ENCODE measurements at regions not wholly inside any gene's neighbourhood (a gene's known extent, or its start where the extent isn't known, plus 50 kb on each side); places are given as distances from the start of the nearest gene placed in this dataset.

DNA sequence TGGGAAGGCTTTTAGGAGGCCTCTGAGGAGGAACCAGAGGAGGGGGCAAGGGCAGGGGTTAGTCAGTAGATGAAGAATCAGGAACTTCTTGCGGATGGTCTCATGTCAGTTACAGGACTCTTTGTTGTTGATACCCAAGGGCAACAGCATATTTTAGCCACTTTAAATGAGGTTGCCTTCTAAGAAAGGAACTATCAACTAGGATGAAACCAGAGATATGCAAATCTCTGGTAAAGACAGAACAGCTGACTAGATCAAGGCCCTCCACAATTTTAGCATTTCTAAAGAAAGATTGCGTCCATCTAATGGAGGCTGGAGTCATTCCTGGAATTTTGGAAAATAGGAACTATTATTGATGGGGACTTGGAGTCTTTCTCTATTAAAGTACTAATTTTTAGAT, 57.7 kb upstream of the KLF4 start:
- Histone ChIP-seq H3K27me3 (ENCODE audit: control insufficient read depth in 1 of 2, insufficient read depth in 2 of 2, low read length in 2 of 2) (peaks cover 0 to 15% of the 10 kb centered on the region in 2 experiments; a peak in 1 of 5 replicates), H3K4me3 (replicated peaks in 1 of 3; ENCODE audit: insufficient read depth in 1 of 3, low read depth in 2 of 3, low read length in 3 of 3) (no peak overlapping the region), H3K27ac (ENCODE audit: extremely low read length, insufficient read depth, low read length) (no peak overlapping the region), H3K9ac (ENCODE audit: insufficient read depth, low read depth, low read length) (no peak overlapping the region), H3K4me1 (ENCODE audit: insufficient read depth, low read length) (peaks cover 40% of the 10 kb centered on the region), H3K79me2 (ENCODE audit: insufficient read depth, low read length) (no peaks in the 10 kb centered on the region), H2AFZ (ENCODE audit: low read length) (no peak overlapping the region), H3K4me2 (ENCODE audit: low read depth, low read length) (no peak overlapping the region), H3K9me3 (ENCODE audit: low read length) (no peaks in the 10 kb centered on the region), H4K20me1 (ENCODE audit: insufficient read depth, low read length) (no peaks in the 10 kb centered on the region), H3K36me3 (replicated peaks in 1 of 2; ENCODE audit: control insufficient read depth in 1 of 2, insufficient read depth in 2 of 2, low read length in 2 of 2) (no peaks in the 10 kb centered on the region)
- no TSS peak for BruUV-seq (replicated peaks)
- 56% methylated on average over 2 of the region's 2 CpGs for WGBS (ENCODE audit: low lambda C conversion rate)
- ChIA-PET CTCF (ENCODE audit: low intra/inter-chr PET ratio, low total read pairs) (no interaction called here), POLR2A (interaction anchor here (1.1 to 1.3 kb wide), 2 partner anchors 57 to 204 kb away, joined by 3 read pairs; partner anchors contain the start of gene KLF4)
- FAIRE-seq, result no peak
- intact Hi-C loops (cut with micrococcal nuclease; ENCODE audit: unreplicated experiment) (no loop called here), in situ Hi-C loops (cut with HindIII; ENCODE audit: extremely low pct_ligation_motif_present, low pct_unique_long_range_greater_than_20kb) (no loop called here)
- peak; percentile 47; the same call in 2 of the 3 replicates for ATAC-seq
- DNase-seq (ENCODE audit: low spot score), result no peak
- no peak for TF ChIP-seq ZNF274 (CRISPR knock-in tag; IDR thresholded peaks at IDR 0.05)
- TF ChIP-seq NR3C1 (CRISPR knock-in tag; IDR thresholded peaks at IDR 0.05), result no peak
- no peak for TF ChIP-seq ZNF460 (CRISPR knock-in tag; IDR thresholded peaks at IDR 0.05; ENCODE audit: borderline replicate concordance)
- TF ChIP-seq HES4 (CRISPR knock-in tag; IDR thresholded peaks at IDR 0.05; ENCODE audit: borderline replicate concordance), result no peak
- no peak for TF ChIP-seq ZNF672 (CRISPR knock-in tag; IDR thresholded peaks at IDR 0.05)
- no peak for TF ChIP-seq KLF6 (CRISPR knock-in tag; IDR thresholded peaks at IDR 0.05)
- TF ChIP-seq, protein P1, sequence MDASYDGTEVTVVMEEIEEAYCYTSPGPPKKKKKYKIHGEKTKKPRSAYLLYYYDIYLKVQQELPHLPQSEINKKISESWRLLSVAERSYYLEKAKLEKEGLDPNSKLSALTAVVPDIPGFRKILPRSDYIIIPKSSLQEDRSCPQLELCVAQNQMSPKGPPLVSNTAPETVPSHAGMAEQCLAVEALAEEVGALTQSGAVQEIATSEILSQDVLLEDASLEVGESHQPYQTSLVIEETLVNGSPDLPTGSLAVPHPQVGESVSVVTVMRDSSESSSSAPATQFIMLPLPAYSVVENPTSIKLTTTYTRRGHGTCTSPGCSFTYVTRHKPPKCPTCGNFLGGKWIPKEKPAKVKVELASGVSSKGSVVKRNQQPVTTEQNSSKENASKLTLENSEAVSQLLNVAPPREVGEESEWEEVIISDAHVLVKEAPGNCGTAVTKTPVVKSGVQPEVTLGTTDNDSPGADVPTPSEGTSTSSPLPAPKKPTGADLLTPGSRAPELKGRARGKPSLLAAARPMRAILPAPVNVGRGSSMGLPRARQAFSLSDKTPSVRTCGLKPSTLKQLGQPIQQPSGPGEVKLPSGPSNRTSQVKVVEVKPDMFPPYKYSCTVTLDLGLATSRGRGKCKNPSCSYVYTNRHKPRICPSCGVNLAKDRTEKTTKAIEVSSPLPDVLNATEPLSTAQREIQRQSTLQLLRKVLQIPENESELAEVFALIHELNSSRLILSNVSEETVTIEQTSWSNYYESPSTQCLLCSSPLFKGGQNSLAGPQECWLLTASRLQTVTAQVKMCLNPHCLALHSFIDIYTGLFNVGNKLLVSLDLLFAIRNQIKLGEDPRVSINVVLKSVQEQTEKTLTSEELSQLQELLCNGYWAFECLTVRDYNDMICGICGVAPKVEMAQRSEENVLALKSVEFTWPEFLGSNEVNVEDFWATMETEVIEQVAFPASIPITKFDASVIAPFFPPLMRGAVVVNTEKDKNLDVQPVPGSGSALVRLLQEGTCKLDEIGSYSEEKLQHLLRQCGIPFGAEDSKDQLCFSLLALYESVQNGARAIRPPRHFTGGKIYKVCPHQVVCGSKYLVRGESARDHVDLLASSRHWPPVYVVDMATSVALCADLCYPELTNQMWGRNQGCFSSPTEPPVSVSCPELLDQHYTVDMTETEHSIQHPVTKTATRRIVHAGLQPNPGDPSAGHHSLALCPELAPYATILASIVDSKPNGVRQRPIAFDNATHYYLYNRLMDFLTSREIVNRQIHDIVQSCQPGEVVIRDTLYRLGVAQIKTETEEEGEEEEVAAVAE (CRISPR knock-in tag; IDR thresholded peaks at IDR 0.05; ENCODE audit: borderline replicate concordance), result no peak
- TF ChIP-seq ZBTB20 (CRISPR knock-in tag; IDR thresholded peaks at IDR 0.05; ENCODE audit: borderline replicate concordance, low read depth), result no peak
- no peak for TF ChIP-seq ZFP90 (CRISPR knock-in tag; IDR thresholded peaks at IDR 0.05; ENCODE audit: borderline replicate concordance)
- TF ChIP-seq FOXJ3 (CRISPR knock-in tag; IDR thresholded peaks at IDR 0.05; ENCODE audit: borderline replicate concordance), result no peak
- no peak for TF ChIP-seq PITX1 (CRISPR knock-in tag; IDR thresholded peaks at IDR 0.05)
- TF ChIP-seq ZNF816 (CRISPR knock-in tag; IDR thresholded peaks at IDR 0.05; ENCODE audit: borderline replicate concordance), result no peak
- TF ChIP-seq, protein P2, sequence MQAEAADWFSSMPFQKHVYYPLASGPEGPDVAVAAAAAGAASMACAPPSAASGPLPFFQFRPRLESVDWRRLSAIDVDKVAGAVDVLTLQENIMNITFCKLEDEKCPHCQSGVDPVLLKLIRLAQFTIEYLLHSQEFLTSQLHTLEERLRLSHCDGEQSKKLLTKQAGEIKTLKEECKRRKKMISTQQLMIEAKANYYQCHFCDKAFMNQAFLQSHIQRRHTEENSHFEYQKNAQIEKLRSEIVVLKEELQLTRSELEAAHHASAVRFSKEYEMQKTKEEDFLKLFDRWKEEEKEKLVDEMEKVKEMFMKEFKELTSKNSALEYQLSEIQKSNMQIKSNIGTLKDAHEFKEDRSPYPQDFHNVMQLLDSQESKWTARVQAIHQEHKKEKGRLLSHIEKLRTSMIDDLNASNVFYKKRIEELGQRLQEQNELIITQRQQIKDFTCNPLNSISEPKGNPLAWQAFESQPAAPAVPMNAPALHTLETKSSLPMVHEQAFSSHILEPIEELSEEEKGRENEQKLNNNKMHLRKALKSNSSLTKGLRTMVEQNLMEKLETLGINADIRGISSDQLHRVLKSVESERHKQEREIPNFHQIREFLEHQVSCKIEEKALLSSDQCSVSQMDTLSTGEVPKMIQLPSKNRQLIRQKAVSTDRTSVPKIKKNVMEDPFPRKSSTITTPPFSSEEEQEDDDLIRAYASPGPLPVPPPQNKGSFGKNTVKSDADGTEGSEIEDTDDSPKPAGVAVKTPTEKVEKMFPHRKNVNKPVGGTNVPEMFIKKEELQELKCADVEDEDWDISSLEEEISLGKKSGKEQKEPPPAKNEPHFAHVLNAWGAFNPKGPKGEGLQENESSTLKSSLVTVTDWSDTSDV (CRISPR knock-in tag; IDR thresholded peaks at IDR 0.05), result no peak
- TF ChIP-seq KDM5B (CRISPR knock-in tag; IDR thresholded peaks at IDR 0.05; ENCODE audit: borderline replicate concordance), result no peak
- no peak for TF ChIP-seq ZNF34 (CRISPR knock-in tag; IDR thresholded peaks at IDR 0.05; ENCODE audit: borderline replicate concordance)
- TF ChIP-seq, protein P3, sequence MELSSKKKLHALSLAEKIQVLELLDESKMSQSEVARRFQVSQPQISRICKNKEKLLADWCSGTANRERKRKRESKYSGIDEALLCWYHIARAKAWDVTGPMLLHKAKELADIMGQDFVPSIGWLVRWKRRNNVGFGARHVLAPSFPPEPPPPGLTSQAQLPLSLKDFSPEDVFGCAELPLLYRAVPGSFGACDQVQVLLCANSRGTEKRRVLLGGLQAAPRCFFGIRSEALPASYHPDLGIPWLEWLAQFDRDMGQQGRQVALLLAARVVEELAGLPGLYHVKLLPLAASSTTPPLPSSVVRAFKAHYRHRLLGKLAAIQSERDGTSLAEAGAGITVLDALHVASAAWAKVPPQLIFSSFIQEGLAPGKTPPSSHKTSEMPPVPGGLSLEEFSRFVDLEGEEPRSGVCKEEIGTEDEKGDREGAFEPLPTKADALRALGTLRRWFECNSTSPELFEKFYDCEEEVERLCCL (CRISPR knock-in tag; IDR thresholded peaks at IDR 0.05; ENCODE audit: borderline replicate concordance), result no peak
- no peak for TF ChIP-seq ZNF432 (CRISPR knock-in tag; IDR thresholded peaks at IDR 0.05; ENCODE audit: borderline replicate concordance)
- TF ChIP-seq ZNF670 (CRISPR knock-in tag; IDR thresholded peaks at IDR 0.05; ENCODE audit: borderline replicate concordance), result no peak

All from HepG2 (cell line).